AG04450 (cell line): ENCODE measurements at regions not wholly inside any gene's neighbourhood (a gene's known extent, or its start where the extent isn't known, plus 50 kb on each side); places are given as distances from the start of the nearest gene placed in this dataset.

ENCODE experiments used
- CTCF ChIA-PET: fragments of 300-600, 350-600 bp; formaldehyde crosslinking; extraction: SDS; loops from one replicate; lab custom pipeline; 2022; ENCODE audit warnings: antibody characterized with exemption, inconsistent platforms; lab: Charles Lee
- POLR2A ChIA-PET: fragments of 350-600 bp; formaldehyde crosslinking; extraction: SDS; loops from one replicate; lab custom pipeline; 2021; ENCODE audit warnings: antibody characterized with exemption, inconsistent platforms; lab: Yijun Ruan, JAX
- DNase-seq: peaks from one replicate; pipeline ENCODE4 v3.0.0-alpha.2; 2011; ENCODE audit warnings: low read depth, low spot score
- H3K27ac ChIP-seq: one replicate; pipeline ENCODE4 v1.5.1; 2012; ENCODE audit warnings: low read depth, low read length, control low read depth
- H3K27me3 ChIP-seq: one replicate; pipeline ENCODE4 v1.6.0; 2012; ENCODE audit warnings: low read length; ENCODE audit not compliant: control insufficient read depth, insufficient read depth
- H3K4me3 ChIP-seq: 2 replicates; pipeline ENCODE4 v1.5.1; 2011; ENCODE audit warnings: mild to moderate bottlenecking, low read depth, low read length, control low read depth
- H3K9me3 ChIP-seq: 2 replicates; pipeline ENCODE4 v1.5.1; 2012; ENCODE audit warnings: low read length; ENCODE audit not compliant: control insufficient read depth, insufficient read depth
- CTCF ChIP-seq: IDR thresholded peaks from 2 replicates; pipeline ENCODE4 v1.5.1; 2011; ENCODE audit warnings: low read depth, low read length, control low read depth, inconsistent platforms

DNA sequence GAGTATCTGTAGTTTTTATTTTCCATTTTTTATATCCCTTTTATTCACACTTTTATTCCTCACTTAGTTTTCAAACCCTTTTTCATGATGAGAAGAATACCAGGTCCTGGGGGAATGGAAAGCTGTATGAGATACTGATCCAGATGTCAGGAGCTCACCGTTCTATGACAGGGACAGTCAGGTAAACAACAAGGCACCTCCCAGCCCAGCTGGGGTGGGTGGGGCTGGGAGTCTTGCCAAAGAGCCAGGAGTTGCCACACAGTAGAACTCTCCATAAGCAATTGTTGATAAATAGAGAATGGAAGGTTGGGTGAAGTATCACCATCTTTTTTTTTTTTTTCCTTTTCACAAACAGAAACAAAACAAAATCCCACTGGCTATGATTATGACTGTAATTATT lies 225.8 kb downstream of the NSG2 start:
- DNase-seq, result no peak
- H3K27me3 ChIP-seq, result no peaks in the 10 kb centered on the region
- no peak for TF ChIP-seq CTCF
- H3K4me3 ChIP-seq, result no peak overlapping the region
- H3K27ac ChIP-seq, result no peak overlapping the region
- ChIA-PET POLR2A (interaction anchor here (0.5 kb wide), 1 partner anchor 132 kb away, joined by 5 read pairs; no protein-coding TSS in a partner anchor), CTCF (no interaction called here)
- no peaks in the 10 kb centered on the region for H3K9me3 ChIP-seq

GRCh38 chr5:174272671-174273070 lies 227.2 kb downstream of the NSG2 start:
- H3K27me3 ChIP-seq, result no peaks in the 10 kb centered on the region
- POLR2A ChIA-PET, result no interaction called here
- CTCF ChIA-PET, result interaction anchor here (0.6 kb wide), 1 partner anchor 511 kb away, joined by 3 read pairs; no protein-coding TSS in a partner anchor
- H3K4me3 ChIP-seq, result no peak overlapping the region
- no peak for TF ChIP-seq CTCF
- H3K9me3 ChIP-seq, result no peaks in the 10 kb centered on the region
- H3K27ac ChIP-seq, result no peak overlapping the region
- DNase-seq, result no peak

DNA sequence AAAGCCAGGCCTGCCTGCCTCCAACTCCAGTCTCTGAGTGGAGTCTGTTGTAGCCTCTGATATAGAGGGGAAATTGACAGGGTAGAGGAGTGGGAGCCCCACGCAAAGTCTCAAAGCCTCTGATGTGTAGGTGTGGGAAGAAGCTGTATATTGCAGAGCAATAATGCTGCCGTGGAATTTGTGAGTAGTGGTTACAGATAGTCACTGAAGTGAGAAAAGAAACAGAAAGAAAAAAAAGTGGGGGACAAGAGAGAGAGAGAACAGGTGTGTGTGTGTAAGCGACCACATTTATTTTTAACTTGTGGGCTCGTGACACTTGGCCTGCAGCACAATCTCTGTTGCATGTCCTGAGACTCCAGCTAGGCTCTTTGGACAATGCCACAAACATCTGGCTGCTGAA lies 227.8 kb downstream of the NSG2 start:
- no peak for TF ChIP-seq CTCF
- Histone ChIP-seq H3K9me3 (no peaks in the 10 kb centered on the region), H3K4me3 (no peak overlapping the region), H3K27ac (no peak overlapping the region), H3K27me3 (no peaks in the 10 kb centered on the region)
- no peak for DNase-seq
- POLR2A ChIA-PET, result no interaction called here
- CTCF ChIA-PET, result no interaction called here

DNA sequence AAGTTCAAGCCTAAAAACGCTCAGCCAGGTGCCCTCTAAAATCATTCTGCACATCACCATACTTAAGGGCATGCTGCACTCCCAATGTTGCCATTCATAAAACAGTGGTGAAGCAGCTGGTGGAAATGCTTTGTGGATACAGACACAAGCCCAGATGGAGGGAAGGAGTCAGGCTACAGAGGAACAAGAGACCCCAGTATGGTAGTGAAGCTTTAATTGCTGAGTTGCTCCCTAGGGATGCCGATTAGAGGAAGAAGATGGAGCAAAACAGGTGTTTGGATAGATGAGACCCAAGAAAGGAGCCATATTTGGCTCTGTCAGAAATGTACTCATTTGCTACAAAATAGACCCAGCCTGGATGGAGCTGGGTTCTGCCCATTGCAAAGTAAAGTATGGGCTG lies 230.5 kb downstream of the NSG2 start:
- ChIA-PET CTCF (no interaction called here), POLR2A (no interaction called here)
- DNase-seq, result no peak
- no peak overlapping the region for H3K4me3 ChIP-seq
- TF ChIP-seq CTCF, result no peak
- H3K27me3 ChIP-seq, result no peaks in the 10 kb centered on the region
- no peak overlapping the region for H3K27ac ChIP-seq
- H3K9me3 ChIP-seq, result no peaks in the 10 kb centered on the region

GRCh38 chr5:174281089-174281760 lies 235.7 kb downstream of the NSG2 start:
- no peak overlapping the region for H3K27ac ChIP-seq
- DNase-seq, result no peak
- no peak for TF ChIP-seq CTCF
- no peaks in the 10 kb centered on the region for H3K27me3 ChIP-seq
- POLR2A ChIA-PET, result no interaction called here
- no peaks in the 10 kb centered on the region for H3K9me3 ChIP-seq
- CTCF ChIA-PET, result interaction anchor here (1.0 kb wide), 1 partner anchor 249 kb away, joined by 3 read pairs; no protein-coding TSS in a partner anchor
- H3K4me3 ChIP-seq, result no peak overlapping the region
